Mesothelial cell of epicardium (in vitro differentiated cells): ENCODE measurements at regions not wholly inside any gene's neighbourhood (a gene's known extent, or its start where the extent isn't known, plus 50 kb on each side); places are given as distances from the start of the nearest gene placed in this dataset.

Experiments used
- DNase-seq, 2 experiments: peaks; one replicate each; pipeline ENCODE4 v3.0.0; 2021; ENCODE audit warnings: low spot score in 2 of 2; ENCODE audit not compliant: unreplicated experiment in 2 of 2
- H3K27ac Mint-ChIP-seq: 2 replicates; pipeline ENCODE4 v1.8.0; 2021; ENCODE audit warnings: mixed read lengths
- H3K27me3 Mint-ChIP-seq: 2 replicates; pipeline ENCODE4 v1.8.0; 2021; ENCODE audit warnings: low read depth, mixed read lengths
- H3K36me3 Mint-ChIP-seq: 2 replicates; pipeline ENCODE4 v1.8.0; 2021; ENCODE audit warnings: mixed read lengths
- H3K4me1 Mint-ChIP-seq: 2 replicates; pipeline ENCODE4 v1.8.0; 2021; ENCODE audit warnings: mixed read lengths
- H3K4me3 Mint-ChIP-seq: 2 replicates; pipeline ENCODE4 v1.8.0; 2021; ENCODE audit warnings: mild to moderate bottlenecking, moderate library complexity, mixed read lengths
- H3K9me3 Mint-ChIP-seq: 2 replicates; pipeline ENCODE4 v1.8.0; 2021; ENCODE audit warnings: mixed read lengths
- CTCF ChIP-seq: fragments of 200-600 bp; sonication (generic); IDR thresholded peaks from one replicate; pipeline ENCODE4 v1.5.0; 2021; ENCODE audit warnings: antibody characterized with exemption; ENCODE audit not compliant: unreplicated experiment

- Mint-ChIP-seq H3K27ac (no peak overlapping the region), H3K36me3 (no peaks in the 10 kb centered on the region), H3K4me3 (no peak overlapping the region), H3K9me3 (peaks cover 6% of the 10 kb centered on the region), H3K27me3 (no peaks in the 10 kb centered on the region), H3K4me1 (no peaks in the 10 kb centered on the region)
- DNase-seq: no peak
- TF ChIP-seq CTCF: no peak
Measured at GRCh38 chr2:34414856-34415255, 815.8 kb upstream of the FAM98A start.

GRCh38 chr2:34408100-34408499 lies 809.0 kb upstream of the FAM98A start:
- H3K27me3 Mint-ChIP-seq: no peaks in the 10 kb centered on the region
- no peaks in the 10 kb centered on the region for H3K9me3 Mint-ChIP-seq
- no peaks in the 10 kb centered on the region for H3K4me1 Mint-ChIP-seq
- no peak overlapping the region for H3K27ac Mint-ChIP-seq
- H3K36me3 Mint-ChIP-seq: no peaks in the 10 kb centered on the region
- no peak overlapping the region for H3K4me3 Mint-ChIP-seq
- no peak for DNase-seq
- no peak for TF ChIP-seq CTCF

- Mint-ChIP-seq H3K4me3 (no peak overlapping the region), H3K27ac (no peak overlapping the region), H3K4me1 (no peaks in the 10 kb centered on the region), H3K27me3 (no peaks in the 10 kb centered on the region), H3K36me3 (no peaks in the 10 kb centered on the region), H3K9me3 (no peaks in the 10 kb centered on the region)
- no peak for TF ChIP-seq CTCF
- DNase-seq: no peak
Measured at GRCh38 chr2:34403512-34403911, 804.4 kb upstream of the FAM98A start.

GRCh38 chr2:34402376-34402775 lies 803.3 kb upstream of the FAM98A start:
- Mint-ChIP-seq H3K36me3 (no peaks in the 10 kb centered on the region), H3K4me1 (no peaks in the 10 kb centered on the region), H3K4me3 (no peak overlapping the region), H3K27me3 (no peaks in the 10 kb centered on the region), H3K9me3 (no peaks in the 10 kb centered on the region), H3K27ac (no peak overlapping the region)
- DNase-seq: no peak
- no peak for TF ChIP-seq CTCF

GRCh38 chr2:34401186-34401585 lies 802.1 kb upstream of the FAM98A start:
- Mint-ChIP-seq H3K9me3 (no peaks in the 10 kb centered on the region), H3K36me3 (no peaks in the 10 kb centered on the region), H3K4me1 (no peaks in the 10 kb centered on the region), H3K27ac (no peak overlapping the region), H3K4me3 (no peak overlapping the region), H3K27me3 (no peaks in the 10 kb centered on the region)
- no peak for DNase-seq
- no peak for TF ChIP-seq CTCF

- no peak for DNase-seq
- Mint-ChIP-seq H3K36me3 (no peaks in the 10 kb centered on the region), H3K27me3 (no peaks in the 10 kb centered on the region), H3K27ac (no peak overlapping the region), H3K4me1 (no peaks in the 10 kb centered on the region), H3K9me3 (no peaks in the 10 kb centered on the region), H3K4me3 (no peak overlapping the region)
- TF ChIP-seq CTCF: no peak
Measured at GRCh38 chr2:34388446-34388845, 789.3 kb upstream of the FAM98A start.
